ENCODE measurements at regions not wholly inside any gene's neighbourhood (a gene's known extent, or its start where the extent isn't known, plus 50 kb on each side); places are given as distances from the start of the nearest gene placed in this dataset.

GRCh38 chr3:146732325-146732724 lies 127.2 kb upstream of the PLSCR5 start (continued):
- TF ChIP-seq CUX1 (IDR thresholded peaks at IDR 0.05; ENCODE audit: insufficient replicate concordance, low read depth, low read length) = no peak
- TF ChIP-seq WRNIP1 (IDR thresholded peaks at IDR 0.05; ENCODE audit: borderline replicate concordance, low read depth, low read length) = no peak
- TF ChIP-seq ZNF622 (IDR thresholded peaks at IDR 0.05) = no peak

GRCh38 chr3:146715170-146715569 lies 110.0 kb upstream of the PLSCR5 start:
- BruUV-seq (replicated peaks) = no TSS peak

More at GRCh38 chr3:146715170-146715569, 110.0 kb upstream of the PLSCR5 start:
- H3K27ac ChIP-seq (ENCODE audit: control insufficient read depth, insufficient read depth) = no peak overlapping the region
- no peaks in the 10 kb centered on the region for H3K36me3 ChIP-seq (ENCODE audit: control insufficient read depth in 2 of 2, insufficient read depth in 2 of 2, low read length in 1 of 2)
- no peaks in the 10 kb centered on the region for H3K27me3 ChIP-seq (replicated peaks in 1 of 2; ENCODE audit: control insufficient read depth in 2 of 2, insufficient read depth in 2 of 2, low read length in 1 of 2)
- H3K9me3 ChIP-seq (replicated peaks; ENCODE audit: control insufficient read depth, insufficient read depth, low read length) = no peaks in the 10 kb centered on the region
- ATAC-seq = no peak
- ChIA-PET RAD21 (ENCODE audit: unreplicated experiment) (no interaction called here), SMC1A (ENCODE audit: uncharacterized antibody, unreplicated experiment) (no interaction called here), POLR2A (no interaction called here), CTCF (no interaction called here)
- intact Hi-C loops (cut with micrococcal nuclease; ENCODE audit: unreplicated experiment) (no loop called here), in situ Hi-C loops (cut with MboI) (no loop called here)
- H3K4me2 ChIP-seq (ENCODE audit: control insufficient read depth, insufficient read depth) = no peak overlapping the region
- no peak for DNase-seq (ENCODE audit: low read depth, low spot score)
- H3K79me2 ChIP-seq (ENCODE audit: control insufficient read depth, insufficient read depth, low read length) = no peaks in the 10 kb centered on the region
- no peak overlapping the region for H2AFZ ChIP-seq (ENCODE audit: control insufficient read depth, low read depth, low read length)
- H3K4me3 ChIP-seq = no peak overlapping the region
- no peak for FAIRE-seq
- H3K4me1 ChIP-seq (ENCODE audit: control insufficient read depth, insufficient read depth, low read length) = no peaks in the 10 kb centered on the region
- no peaks in the 10 kb centered on the region for H4K20me1 ChIP-seq (ENCODE audit: control insufficient read depth, insufficient read depth)
- TF ChIP-seq WRNIP1 (IDR thresholded peaks at IDR 0.05; ENCODE audit: borderline replicate concordance, low read depth, low read length) (no peak), BHLHE40 (IDR thresholded peaks at IDR 0.05; ENCODE audit: borderline replicate concordance in 1 of 2, low read depth in 2 of 2, low read length in 1 of 2) (no peak), JUND (IDR thresholded peaks at IDR 0.05; ENCODE audit: low read depth, low read length) (no peak), TAF1 (IDR thresholded peaks at IDR 0.05; ENCODE audit: borderline replicate concordance, low read depth, low read length) (no peak)
- H3K9ac ChIP-seq (ENCODE audit: control insufficient read depth, insufficient read depth, low read length) = no peak overlapping the region
